ENCODE measurements at regions not wholly inside any gene's neighbourhood (a gene's known extent, or its start where the extent isn't known, plus 50 kb on each side); places are given as distances from the start of the nearest gene placed in this dataset.
"Not testable (repeated sequence)": the region's sequence is repeated elsewhere in the genome, so short reads cannot be mapped to it uniquely, and the experiment has no call there.

DNA sequence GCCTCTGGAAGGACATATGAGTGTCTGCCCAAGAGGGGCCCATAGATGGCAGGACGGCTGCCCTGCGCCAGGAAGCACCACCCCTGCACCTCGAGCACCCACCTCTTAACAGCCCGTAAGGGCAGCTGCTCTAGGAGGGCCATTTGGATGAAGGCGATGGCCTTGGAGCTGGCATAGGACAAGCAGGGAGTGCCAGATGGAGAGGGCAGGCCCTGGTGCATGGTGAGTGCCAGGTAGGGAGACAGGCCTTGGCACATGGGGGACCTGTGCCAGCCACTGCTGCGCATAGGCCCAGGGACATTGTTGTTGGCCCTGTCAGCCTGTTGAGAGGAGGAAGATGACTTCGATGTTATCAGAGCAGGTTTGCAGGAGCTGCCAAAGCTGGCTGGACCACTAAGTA lies 134.2 kb downstream of the SLC25A46 start:
- DNase-seq = no peak

DNA sequence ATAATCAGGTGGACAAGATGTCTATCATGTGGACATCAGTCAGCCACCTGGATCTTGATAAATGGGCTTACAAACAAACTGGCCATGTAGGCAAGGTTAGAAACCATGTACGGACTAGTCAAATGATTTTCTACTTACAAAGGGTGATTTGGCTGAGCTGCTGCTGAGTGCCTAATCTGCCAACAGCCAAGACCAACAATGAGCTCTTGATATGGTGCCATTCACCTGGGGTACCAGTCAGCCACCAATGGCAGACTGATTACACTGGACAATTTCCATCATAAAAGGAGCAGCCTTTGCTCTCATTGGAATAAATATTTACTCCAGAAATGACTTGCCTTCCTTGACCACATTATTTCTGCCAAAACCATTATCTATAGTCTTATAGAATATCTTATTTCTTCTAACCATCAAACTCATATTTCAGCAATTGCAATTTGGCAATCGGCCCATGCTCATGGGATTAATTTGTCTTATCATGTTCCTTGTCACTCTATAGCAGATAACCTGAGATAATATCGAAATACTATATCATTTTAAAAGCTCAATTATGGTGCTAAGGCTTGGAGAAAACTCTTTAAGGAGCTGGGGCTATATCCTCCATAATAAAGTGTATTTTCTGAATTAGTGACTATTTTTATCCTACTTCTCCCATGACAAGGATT lies 135.1 kb downstream of the SLC25A46 start:
- DNase-seq = no peak

GRCh38 chr5:110875115-110875514 lies 136.3 kb downstream of the SLC25A46 start:
- DNase-seq = not testable (repeated sequence)

DNA sequence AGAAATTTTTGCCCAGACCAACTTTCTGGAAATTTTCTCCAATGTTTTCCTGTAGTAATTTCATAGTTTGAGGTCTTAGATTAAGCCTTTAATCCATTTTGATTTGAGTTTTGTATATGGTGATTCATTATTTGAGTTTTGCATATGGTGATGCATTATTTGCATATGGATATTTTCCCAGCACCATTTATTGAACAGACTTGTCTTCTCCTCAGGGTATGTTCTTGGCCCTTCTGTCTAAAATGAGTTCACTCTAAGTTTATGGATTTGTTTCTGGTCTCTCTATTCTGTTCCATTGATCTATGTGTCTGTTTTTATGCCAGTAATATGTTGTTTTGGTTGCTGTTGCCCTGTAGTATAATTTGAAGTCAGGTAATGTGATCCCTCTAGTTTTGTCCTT lies 139.3 kb downstream of the SLC25A46 start:
- no peak for DNase-seq

DNA sequence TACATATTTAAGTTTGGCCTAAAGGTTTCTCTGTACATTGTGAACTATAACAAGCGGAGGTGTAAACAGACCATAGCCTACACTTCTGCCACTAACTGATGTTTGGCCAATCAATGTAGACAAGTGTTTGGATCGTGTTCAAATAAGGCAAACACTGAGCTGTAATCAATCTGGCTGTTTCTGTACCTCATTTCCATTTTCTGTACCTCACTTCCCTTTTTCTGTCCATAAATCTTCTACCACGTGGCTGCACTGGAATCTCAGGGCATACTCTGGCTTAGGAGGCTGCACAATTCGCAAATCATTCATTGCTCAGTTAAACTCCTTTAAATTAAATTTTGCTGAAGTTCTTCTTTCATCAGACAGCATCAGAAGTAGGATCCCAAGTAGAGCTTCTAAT lies 140.9 kb downstream of the SLC25A46 start:
- no peak for DNase-seq

- DNase-seq = no peak
These were observed 141.6 kb downstream of the SLC25A46 start for GRCh38 chr5:110880413-110880812.

DNA sequence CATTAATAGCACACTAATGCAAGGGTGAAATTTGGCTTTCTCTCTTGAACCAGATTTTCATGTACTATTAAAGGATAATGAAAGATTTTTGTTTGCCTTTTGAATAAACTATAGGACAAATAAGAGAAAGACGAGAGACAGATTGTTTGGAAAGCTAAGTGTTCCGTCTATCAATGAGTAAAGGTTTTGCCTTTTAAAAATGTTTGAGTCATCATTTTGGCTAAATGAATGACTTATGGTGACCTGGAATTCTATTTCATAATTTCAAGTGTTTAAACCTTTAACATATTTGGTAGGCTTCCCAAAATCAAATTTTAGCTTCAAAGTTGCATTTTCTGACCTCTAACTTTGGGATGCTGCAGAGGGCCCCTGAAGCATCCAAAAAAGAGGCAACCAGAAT lies 145.2 kb downstream of the SLC25A46 start:
- no peak for DNase-seq

DNA sequence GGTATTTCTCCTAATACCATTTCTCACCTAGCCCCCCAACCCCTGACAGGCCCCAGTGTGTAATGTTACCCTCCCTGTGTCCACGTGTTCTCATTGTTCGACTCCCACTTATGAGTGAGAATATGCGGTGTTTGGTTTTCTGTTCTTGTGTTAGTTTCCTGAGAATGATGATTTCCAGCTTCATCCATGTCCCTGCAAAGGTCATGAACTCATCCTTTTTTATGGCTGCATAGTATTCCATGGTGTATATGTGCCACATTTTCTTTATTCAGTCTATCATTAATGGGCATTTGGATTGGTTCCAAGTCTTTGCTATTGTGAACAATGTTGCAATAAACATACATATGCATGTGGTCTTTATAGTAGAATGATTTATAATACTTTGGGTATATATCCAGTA lies 148.4 kb downstream of the SLC25A46 start:
- DNase-seq = not testable (repeated sequence)

DNA sequence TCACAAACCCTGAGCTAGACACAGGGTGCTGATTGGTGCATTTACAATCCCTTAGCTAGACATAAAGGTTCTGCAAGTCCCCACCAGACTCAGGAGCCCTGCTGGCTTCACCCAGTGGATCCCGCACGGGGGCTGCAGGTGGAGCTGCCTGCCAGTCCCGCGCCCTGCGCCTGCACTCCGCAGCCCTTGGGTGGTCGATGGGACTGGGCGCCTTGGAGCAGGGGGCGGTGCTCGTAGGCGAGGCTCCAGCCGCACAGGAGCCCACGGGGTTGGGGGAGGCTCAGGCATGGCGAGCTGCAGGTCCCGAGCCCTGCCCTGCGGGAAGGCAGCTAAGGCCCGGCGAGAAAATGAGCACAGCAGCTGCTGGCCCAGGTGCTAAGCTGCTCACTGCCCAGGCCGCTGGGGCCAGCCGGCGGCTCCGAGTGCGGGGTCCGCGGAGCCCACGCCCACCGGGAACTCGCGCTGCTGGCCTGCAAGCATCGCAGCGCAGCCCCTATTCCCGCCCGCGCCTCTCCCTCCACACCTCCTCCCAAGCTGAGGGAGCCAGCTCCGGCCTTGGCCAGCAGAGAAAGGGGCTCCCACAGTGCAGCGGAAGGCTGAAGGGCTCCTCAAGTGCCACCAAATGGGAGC lies 155.2 kb downstream of the SLC25A46 start:
- DNase-seq = not testable (repeated sequence)

- DNase-seq = no peak
These were observed 156.0 kb downstream of the SLC25A46 start for GRCh38 chr5:110894805-110895204.

- DNase-seq = no peak
These were observed 158.1 kb downstream of the SLC25A46 start for GRCh38 chr5:110896901-110897300.

GRCh38 chr5:110899566-110900412 lies 161.0 kb downstream of the SLC25A46 start:
- DNase-seq = peak; percentile 31

- peak; percentile 14 for DNase-seq
These were observed 162.0 kb downstream of the SLC25A46 start for GRCh38 chr5:110900829-110901228.

DNA sequence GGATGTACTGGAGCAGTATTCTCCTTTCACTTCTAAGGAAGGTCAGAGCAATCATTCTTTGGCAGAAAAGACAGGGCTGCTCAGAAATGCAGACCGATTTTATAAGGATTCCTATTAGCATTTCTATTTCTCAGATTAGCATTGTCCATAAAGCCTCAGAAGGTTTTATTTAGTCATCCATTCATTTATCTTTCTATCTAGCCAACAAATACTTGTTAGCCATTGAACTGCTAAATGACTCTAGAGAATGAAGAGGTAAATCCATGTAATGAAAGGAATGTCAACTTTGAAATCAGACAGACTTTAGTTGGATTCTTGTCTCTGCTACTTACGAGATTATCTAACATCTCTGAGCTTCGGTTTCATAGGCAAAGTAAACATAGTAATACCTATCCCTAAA lies 165.2 kb downstream of the SLC25A46 start:
- DNase-seq = no peak

DNA sequence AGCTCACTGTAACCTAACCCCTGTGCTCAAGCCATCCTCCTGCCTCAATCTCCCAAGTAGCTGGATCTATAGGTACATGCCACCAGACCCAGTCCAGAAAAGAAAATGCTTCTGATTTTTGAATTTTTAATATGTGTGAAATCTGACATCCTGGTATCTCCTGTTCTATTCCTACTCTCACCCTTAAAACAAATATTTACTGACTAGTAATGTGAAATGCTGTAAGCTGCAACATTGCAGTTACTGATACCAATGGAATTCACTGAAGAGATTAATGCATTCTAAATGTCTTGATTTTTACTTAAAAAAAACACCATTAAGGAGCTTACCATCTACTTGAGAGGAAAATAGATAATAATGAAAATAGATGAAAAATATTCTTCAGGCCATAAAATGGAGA lies 162.7 kb upstream of the TSLP start:
- DNase-seq = no peak

DNA sequence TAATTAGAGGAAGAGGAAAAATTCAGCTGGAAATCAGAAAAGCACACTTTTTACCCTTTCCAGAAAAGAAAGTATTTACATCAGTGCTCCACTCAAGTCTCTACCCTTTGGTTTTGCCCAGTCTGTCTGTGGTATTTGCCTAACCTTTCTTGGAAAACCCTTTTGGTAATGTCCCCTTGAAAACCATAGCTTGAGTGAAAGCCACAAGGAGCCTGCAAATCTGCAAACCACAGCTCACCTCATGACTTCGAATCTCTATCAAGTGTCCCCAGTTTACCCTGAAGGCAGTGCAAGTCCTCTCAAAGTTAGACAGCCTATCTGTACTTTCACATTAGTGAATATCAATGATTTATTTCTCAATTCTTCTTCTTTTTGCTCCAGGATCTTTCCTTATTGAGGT lies 162.1 kb upstream of the TSLP start:
- DNase-seq = no peak

GRCh38 chr5:110909950-110910349 lies 161.6 kb upstream of the TSLP start:
- DNase-seq = no peak

DNA sequence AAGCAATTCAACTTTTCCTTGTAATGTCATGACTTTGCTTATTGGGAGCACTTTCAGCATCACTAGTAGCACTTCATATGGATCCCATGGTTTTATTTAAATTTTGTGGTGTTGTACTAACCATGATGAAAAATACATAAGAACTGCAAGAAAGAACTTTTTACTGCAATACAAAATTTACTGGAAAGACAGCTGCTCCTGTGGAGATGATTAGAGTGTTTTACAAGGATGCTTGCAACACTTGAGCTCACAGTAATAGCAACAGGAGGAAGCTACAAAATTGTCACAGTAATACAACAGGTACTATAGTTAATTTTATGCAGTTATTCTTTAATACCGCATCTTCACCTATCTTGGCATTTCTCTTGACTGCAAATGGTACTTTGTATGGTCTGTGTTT lies 158.3 kb upstream of the TSLP start:
- DNase-seq = no peak

- DNase-seq = no peak
These were observed 155.0 kb upstream of the TSLP start for GRCh38 chr5:110916381-110917049.

DNA sequence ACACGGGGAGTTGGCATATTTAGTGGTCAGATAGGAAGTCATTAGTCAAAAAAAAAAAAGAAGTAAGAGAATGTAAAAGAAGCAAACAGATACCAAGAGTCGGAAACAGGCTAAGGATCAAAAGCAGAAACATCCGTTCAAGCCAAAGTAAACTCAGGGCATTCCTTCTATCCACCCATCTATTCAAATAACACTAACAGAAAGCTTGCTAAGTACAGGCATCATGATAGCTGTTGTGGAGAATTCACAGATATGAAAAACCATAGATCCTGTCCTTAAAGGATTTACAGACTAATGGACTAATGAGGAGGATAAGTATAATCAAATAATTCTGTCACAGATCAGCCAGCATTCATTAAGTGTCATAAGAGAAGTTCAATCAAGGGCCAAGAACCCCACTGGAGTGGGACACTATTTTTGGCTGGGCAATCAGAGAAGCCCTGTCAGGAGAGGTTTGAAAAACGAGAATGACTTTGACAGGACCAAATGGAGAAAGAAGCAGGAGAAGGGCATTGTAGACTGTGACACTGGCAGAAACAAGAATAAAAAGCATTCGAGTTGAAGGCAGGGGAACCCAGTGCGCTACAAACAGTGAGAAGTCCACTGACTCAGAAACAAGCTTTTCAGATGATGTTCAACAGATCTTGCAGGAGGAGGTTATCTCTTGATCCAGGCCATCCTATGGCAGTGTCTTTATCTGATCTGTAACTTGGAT lies 154.2 kb upstream of the TSLP start:
- no peak for DNase-seq

DNA sequence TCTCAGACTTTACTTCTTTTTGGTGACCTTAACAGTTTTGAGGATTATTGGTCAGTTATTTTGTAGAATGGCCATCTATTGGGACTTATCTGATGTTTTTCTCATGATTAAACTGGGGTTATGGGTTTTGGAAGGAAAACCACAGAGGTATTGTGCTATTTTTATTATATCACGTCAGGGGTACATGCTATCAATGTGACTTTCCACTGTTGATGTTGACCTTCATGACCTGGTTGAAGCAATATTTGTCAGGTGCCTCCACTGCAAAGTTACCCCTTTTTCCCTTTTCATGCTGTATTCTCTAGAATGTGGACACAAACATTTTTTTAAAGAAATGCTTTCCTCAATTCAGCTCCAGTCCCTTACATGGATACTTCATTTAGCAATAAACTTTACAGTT lies 152.8 kb upstream of the TSLP start:
- no peak for DNase-seq

- no peak for DNase-seq
These were observed 147.5 kb upstream of the TSLP start for GRCh38 chr5:110923971-110924370.

DNA sequence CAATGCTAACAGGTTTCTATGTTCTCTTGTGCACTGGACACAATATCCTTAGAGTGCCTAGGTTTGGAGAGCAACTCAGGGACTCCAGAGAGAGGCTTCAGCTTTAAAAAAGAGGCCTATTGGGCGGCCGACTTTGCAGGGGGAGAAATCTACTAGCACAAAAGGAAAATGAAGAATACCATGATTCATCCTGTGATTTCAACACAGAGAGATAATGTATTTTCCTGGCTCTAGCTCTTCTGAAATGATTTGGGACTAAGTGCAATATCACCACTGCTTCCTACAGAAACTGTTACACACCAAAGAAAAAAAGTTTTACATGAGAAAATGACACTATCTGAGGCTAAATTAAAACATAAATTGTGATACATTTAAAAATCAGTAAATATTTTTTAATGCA lies 146.1 kb upstream of the TSLP start:
- DNase-seq = no peak
